ENCODE measurements at regions not wholly inside any gene's neighbourhood (a gene's known extent, or its start where the extent isn't known, plus 50 kb on each side); places are given as distances from the start of the nearest gene placed in this dataset.

- Histone ChIP-seq H3K4me3 (ENCODE audit: severe bottlenecking) (no peak overlapping the region), H3K27ac (ENCODE audit: poor library complexity, severe bottlenecking) (no peak overlapping the region), H3K4me1 (ENCODE audit: insufficient read depth, poor library complexity, severe bottlenecking) (no peaks in the 10 kb centered on the region), H3K36me3 (ENCODE audit: low read depth) (no peaks in the 10 kb centered on the region), H3K9me3 (ENCODE audit: severe bottlenecking) (no peaks in the 10 kb centered on the region), H3K27me3 (ENCODE audit: insufficient read depth, poor library complexity, severe bottlenecking) (no peaks in the 10 kb centered on the region)
- ATAC-seq (ENCODE audit: low read depth) (no peak), DNase-seq (ENCODE audit: low spot score) (no peak)
- no peak for TF ChIP-seq CTCF (IDR thresholded peaks at IDR 0.05; ENCODE audit: poor library complexity, severe bottlenecking)
These were observed 363.4 kb upstream of the DPH6 start for GRCh38 chr15:35909414-35909813.

- no peaks in the 10 kb centered on the region for H3K27me3 ChIP-seq (ENCODE audit: insufficient read depth, poor library complexity, severe bottlenecking)
- ATAC-seq (ENCODE audit: low read depth): no peak
- DNase-seq (ENCODE audit: low spot score): no peak
- H3K4me1 ChIP-seq (ENCODE audit: insufficient read depth, poor library complexity, severe bottlenecking): no peaks in the 10 kb centered on the region
- no peak overlapping the region for H3K27ac ChIP-seq (ENCODE audit: poor library complexity, severe bottlenecking)
- H3K36me3 ChIP-seq (ENCODE audit: low read depth): no peaks in the 10 kb centered on the region
- H3K9me3 ChIP-seq (ENCODE audit: severe bottlenecking): no peaks in the 10 kb centered on the region
- no peak for TF ChIP-seq CTCF (IDR thresholded peaks at IDR 0.05; ENCODE audit: poor library complexity, severe bottlenecking)
- H3K4me3 ChIP-seq (ENCODE audit: severe bottlenecking): no peak overlapping the region
These were observed 364.3 kb upstream of the DPH6 start for GRCh38 chr15:35910227-35910626.

- Histone ChIP-seq H3K27ac (ENCODE audit: poor library complexity, severe bottlenecking) (no peak overlapping the region), H3K9me3 (ENCODE audit: severe bottlenecking) (no peaks in the 10 kb centered on the region), H3K36me3 (ENCODE audit: low read depth) (no peaks in the 10 kb centered on the region), H3K27me3 (ENCODE audit: insufficient read depth, poor library complexity, severe bottlenecking) (no peaks in the 10 kb centered on the region), H3K4me3 (ENCODE audit: severe bottlenecking) (no peak overlapping the region), H3K4me1 (ENCODE audit: insufficient read depth, poor library complexity, severe bottlenecking) (no peaks in the 10 kb centered on the region)
- DNase-seq (ENCODE audit: low spot score): no peak
- no peak for TF ChIP-seq CTCF (IDR thresholded peaks at IDR 0.05; ENCODE audit: poor library complexity, severe bottlenecking)
- no peak for ATAC-seq (ENCODE audit: low read depth)
These were observed 365.2 kb upstream of the DPH6 start for GRCh38 chr15:35911052-35911777.

GRCh38 chr15:35912196-35912595 is 366.2 kb upstream of the DPH6 start:
- ATAC-seq (ENCODE audit: low read depth) (peak; percentile 58; the same call in 1 of the 3 replicates), DNase-seq (ENCODE audit: low spot score) (no peak)
- H3K27me3 ChIP-seq (ENCODE audit: insufficient read depth, poor library complexity, severe bottlenecking): no peaks in the 10 kb centered on the region
- no peak overlapping the region for H3K4me3 ChIP-seq (ENCODE audit: severe bottlenecking)
- no peaks in the 10 kb centered on the region for H3K9me3 ChIP-seq (ENCODE audit: severe bottlenecking)
- TF ChIP-seq CTCF (IDR thresholded peaks at IDR 0.05; ENCODE audit: poor library complexity, severe bottlenecking): peak; percentile 45
- no peaks in the 10 kb centered on the region for H3K4me1 ChIP-seq (ENCODE audit: insufficient read depth, poor library complexity, severe bottlenecking)
- no peaks in the 10 kb centered on the region for H3K36me3 ChIP-seq (ENCODE audit: low read depth)
- H3K27ac ChIP-seq (ENCODE audit: poor library complexity, severe bottlenecking): no peak overlapping the region

GRCh38 chr15:35914573-35914972 is 368.6 kb upstream of the DPH6 start:
- TF ChIP-seq CTCF (IDR thresholded peaks at IDR 0.05; ENCODE audit: poor library complexity, severe bottlenecking): no peak
- DNase-seq (ENCODE audit: low spot score) (no peak), ATAC-seq (ENCODE audit: low read depth) (no peak)
- no peaks in the 10 kb centered on the region for H3K36me3 ChIP-seq (ENCODE audit: low read depth)
- H3K4me3 ChIP-seq (ENCODE audit: severe bottlenecking): no peak overlapping the region
- H3K4me1 ChIP-seq (ENCODE audit: insufficient read depth, poor library complexity, severe bottlenecking): no peaks in the 10 kb centered on the region
- H3K27ac ChIP-seq (ENCODE audit: poor library complexity, severe bottlenecking): no peak overlapping the region
- no peaks in the 10 kb centered on the region for H3K9me3 ChIP-seq (ENCODE audit: severe bottlenecking)
- H3K27me3 ChIP-seq (ENCODE audit: insufficient read depth, poor library complexity, severe bottlenecking): no peaks in the 10 kb centered on the region
